Esophagus squamous epithelium (tissue), 4 donors: ENCODE measurements at regions not wholly inside any gene's neighbourhood (a gene's known extent, or its start where the extent isn't known, plus 50 kb on each side); places are given as distances from the start of the nearest gene placed in this dataset.

Source experiments
- POLR2A ChIP-seq, 4 donors: fragments of 450-650 bp; IDR thresholded peaks; one replicate each; pipeline ENCODE4 v1.6.1; 2017; ENCODE audit warnings: antibody characterized with exemption in 4 of 4, mild to moderate bottlenecking in 4 of 4, moderate library complexity in 3 of 4
- TF ChIP-seq, protein P1 (sequence below), 6 experiments: fragments of 450-650 bp in 4 of 6; fragments of 200-600 bp in 2 of 6; sonication (generic) in 2 of 6; IDR thresholded peaks; one replicate each; pipeline ENCODE4 v1.5.1; 2016 to 2019; ENCODE audit warnings: antibody characterized with exemption in 6 of 6, mild to moderate bottlenecking in 4 of 6, moderate library complexity in 4 of 6

GRCh38 chr12:64991121-64991611, 129.9 kb downstream of the WIF1 start:
- no peak for TF ChIP-seq POLR2A (IDR thresholded peaks at IDR 0.05)
- TF ChIP-seq, protein P1, sequence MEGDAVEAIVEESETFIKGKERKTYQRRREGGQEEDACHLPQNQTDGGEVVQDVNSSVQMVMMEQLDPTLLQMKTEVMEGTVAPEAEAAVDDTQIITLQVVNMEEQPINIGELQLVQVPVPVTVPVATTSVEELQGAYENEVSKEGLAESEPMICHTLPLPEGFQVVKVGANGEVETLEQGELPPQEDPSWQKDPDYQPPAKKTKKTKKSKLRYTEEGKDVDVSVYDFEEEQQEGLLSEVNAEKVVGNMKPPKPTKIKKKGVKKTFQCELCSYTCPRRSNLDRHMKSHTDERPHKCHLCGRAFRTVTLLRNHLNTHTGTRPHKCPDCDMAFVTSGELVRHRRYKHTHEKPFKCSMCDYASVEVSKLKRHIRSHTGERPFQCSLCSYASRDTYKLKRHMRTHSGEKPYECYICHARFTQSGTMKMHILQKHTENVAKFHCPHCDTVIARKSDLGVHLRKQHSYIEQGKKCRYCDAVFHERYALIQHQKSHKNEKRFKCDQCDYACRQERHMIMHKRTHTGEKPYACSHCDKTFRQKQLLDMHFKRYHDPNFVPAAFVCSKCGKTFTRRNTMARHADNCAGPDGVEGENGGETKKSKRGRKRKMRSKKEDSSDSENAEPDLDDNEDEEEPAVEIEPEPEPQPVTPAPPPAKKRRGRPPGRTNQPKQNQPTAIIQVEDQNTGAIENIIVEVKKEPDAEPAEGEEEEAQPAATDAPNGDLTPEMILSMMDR (IDR thresholded peaks at IDR 0.05): no peak
